ENCODE measurements at regions not wholly inside any gene's neighbourhood (a gene's known extent, or its start where the extent isn't known, plus 50 kb on each side); places are given as distances from the start of the nearest gene placed in this dataset.

DNA sequence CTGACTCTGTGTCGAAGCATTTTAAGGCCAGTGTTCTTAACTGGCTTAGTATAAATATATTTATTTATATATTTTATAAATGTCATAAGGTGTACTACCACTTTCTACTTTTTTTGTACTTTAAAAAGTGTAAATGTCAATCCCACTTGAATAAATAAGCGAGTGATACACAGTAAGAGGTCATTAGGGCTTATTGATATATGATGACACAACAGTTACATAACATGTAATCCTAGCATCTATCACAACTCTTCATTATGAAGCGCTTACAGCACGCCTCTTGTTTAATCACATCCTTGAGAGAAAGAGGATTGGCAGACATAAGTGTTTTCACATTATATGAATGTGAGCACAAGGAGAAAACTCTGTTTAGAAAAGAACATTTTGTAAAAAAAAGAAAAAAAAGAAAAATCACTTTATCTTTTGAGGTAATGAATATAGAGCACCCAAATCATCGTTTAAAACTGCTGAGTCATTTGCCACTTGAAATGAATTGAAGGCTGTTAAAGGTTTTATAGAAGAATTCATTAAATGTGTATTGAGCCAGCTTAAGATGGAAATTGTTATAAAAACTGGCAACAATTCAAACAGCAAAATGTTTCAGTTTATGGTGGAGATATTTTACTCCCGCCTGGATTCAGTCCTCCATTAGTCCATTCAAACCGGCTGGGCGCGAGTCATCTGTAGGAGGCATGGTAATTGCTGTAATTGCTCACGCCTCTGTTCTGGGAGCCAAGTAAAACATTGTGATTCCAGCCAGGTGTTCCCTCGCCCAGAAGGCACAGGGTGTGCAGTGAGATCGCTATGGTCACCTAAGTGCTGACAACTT lies 627.3 kb upstream of the KIRREL3 start:
- FAIRE-seq, result no peak

GRCh38 chr11:127627204-127627603 lies 626.6 kb upstream of the KIRREL3 start:
- FAIRE-seq, result no peak

GRCh38 chr11:127625402-127625801 lies 624.8 kb upstream of the KIRREL3 start:
- no peak for FAIRE-seq

GRCh38 chr11:127624306-127624856 lies 623.8 kb upstream of the KIRREL3 start:
- no peak for FAIRE-seq

DNA sequence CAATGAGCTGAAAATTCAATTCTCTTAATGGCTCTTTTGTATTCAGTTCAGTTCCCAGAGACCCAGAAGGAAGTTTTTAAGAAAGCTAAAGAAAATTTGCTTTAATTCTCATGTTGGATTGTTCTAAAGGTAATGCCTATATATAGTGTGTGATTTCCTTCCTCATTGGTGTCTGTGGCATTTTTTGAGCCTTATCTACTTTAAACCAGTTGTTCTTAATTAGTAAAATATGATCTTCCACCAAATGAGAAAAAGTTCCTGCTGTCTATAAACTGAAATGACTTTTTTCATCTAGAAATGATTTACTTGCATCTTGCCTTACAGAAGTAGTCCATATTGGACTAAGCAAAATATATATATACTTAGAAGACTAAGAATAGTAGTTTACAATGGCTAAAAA lies 622.1 kb upstream of the KIRREL3 start:
- no peak for FAIRE-seq

DNA sequence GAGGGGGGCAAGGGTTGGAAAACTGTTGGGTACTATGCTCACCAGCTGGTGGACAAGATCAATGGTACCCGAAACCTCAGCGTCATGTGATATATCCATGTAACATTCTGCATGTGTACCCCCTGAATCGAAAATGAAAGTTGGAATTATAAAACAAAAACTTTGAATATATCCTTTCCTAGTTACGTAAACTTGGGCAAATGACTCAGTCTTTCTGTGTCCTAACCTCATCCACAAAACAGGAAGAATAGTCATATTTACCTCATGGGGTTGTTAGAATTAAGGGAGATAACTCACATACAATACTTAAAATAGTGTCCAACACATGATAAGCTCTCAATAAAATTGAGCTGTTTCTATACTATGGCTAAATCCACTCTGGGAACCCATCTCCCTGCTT lies 620.1 kb upstream of the KIRREL3 start:
- no peak for FAIRE-seq

- FAIRE-seq, result no peak
Measured at GRCh38 chr11:127619946-127620345, 619.4 kb upstream of the KIRREL3 start.

GRCh38 chr11:127618721-127619120 lies 618.2 kb upstream of the KIRREL3 start:
- no peak for FAIRE-seq

- no peak for FAIRE-seq
Measured at GRCh38 chr11:127616158-127616557, 615.6 kb upstream of the KIRREL3 start.

GRCh38 chr11:127612607-127613006 lies 612.0 kb upstream of the KIRREL3 start:
- FAIRE-seq, result no peak

GRCh38 chr11:127609025-127609773 lies 608.6 kb upstream of the KIRREL3 start:
- FAIRE-seq, result no peak

GRCh38 chr11:127607487-127608085 lies 607.0 kb upstream of the KIRREL3 start:
- no peak for FAIRE-seq

DNA sequence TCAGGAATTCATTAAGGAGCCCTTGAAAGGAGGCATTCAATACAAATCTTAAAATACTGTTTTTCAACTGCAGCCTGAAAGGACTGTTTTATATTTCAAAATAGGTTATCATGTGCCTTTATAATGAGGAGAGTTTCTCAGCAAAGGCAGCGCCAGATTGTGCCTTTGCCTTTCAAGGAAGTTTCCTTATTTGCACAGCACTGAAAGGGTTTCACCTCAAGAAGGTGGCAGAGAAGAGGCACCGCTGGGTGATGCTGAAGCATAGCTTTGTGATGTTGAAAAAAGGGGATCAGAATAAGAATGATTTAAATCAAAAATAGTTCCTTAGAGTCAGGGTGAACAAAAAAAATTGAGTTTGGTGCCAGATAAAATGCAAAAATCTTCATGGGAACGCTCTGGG lies 601.0 kb upstream of the KIRREL3 start:
- FAIRE-seq, result no peak

DNA sequence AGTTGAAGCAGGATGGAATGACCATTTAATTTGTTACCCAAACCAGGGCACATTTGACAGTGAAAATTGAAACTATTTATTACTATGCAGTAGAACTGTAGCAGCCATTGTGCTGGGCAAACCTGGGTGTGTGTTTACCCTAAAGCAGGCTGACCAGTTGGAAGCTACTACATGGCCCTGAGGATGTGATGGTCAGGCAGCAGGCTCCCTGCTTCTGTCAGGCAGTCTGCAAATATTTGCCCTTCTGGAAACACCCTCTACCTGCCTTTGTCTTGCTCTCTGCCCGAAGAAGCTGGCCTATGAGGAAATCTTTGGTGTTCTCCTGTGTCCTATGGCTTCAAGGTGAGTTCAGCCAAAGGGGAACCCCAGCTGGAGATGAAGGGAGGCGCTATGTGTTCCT lies 600.1 kb upstream of the KIRREL3 start:
- FAIRE-seq, result no peak

GRCh38 chr11:127598476-127598875 lies 597.9 kb upstream of the KIRREL3 start:
- no peak for FAIRE-seq

- no peak for FAIRE-seq
Measured at GRCh38 chr11:127596433-127596832, 595.9 kb upstream of the KIRREL3 start.

- FAIRE-seq, result no peak
Measured at GRCh38 chr11:127592371-127592770, 591.8 kb upstream of the KIRREL3 start.

GRCh38 chr11:127590314-127590713 lies 589.7 kb upstream of the KIRREL3 start:
- no peak for FAIRE-seq

GRCh38 chr11:127588431-127588830 lies 587.9 kb upstream of the KIRREL3 start:
- no peak for FAIRE-seq

GRCh38 chr11:127587511-127587910 lies 586.9 kb upstream of the KIRREL3 start:
- no peak for FAIRE-seq

- FAIRE-seq, result no peak
Measured at GRCh38 chr11:127576210-127576609, 575.6 kb upstream of the KIRREL3 start.

GRCh38 chr11:127574478-127574877 lies 573.9 kb upstream of the KIRREL3 start:
- no peak for FAIRE-seq

GRCh38 chr11:127568891-127569290 lies 568.3 kb upstream of the KIRREL3 start:
- FAIRE-seq, result no peak
